ENCODE measurements at regions not wholly inside any gene's neighbourhood (a gene's known extent, or its start where the extent isn't known, plus 50 kb on each side); places are given as distances from the start of the nearest gene placed in this dataset.

- TF ChIP-seq POLR2AphosphoS5 (IDR thresholded peaks at IDR 0.05) = no peak
- no peak for TF ChIP-seq POLR2A (IDR thresholded peaks at IDR 0.05)
- TF ChIP-seq CTCF (IDR thresholded peaks at IDR 0.05) = no peak
Measured at GRCh38 chr7:67661-68395, 124.5 kb upstream of the FAM20C start.
